ENCODE measurements at regions not wholly inside any gene's neighbourhood (a gene's known extent, or its start where the extent isn't known, plus 50 kb on each side); places are given as distances from the start of the nearest gene placed in this dataset.
A peak's percentile ranks its signal among the peaks of the same experiment; 100 is the strongest.

- Histone ChIP-seq H3K4me3 (ENCODE audit: low read depth, low read length) (no peak overlapping the region), H3K36me3 (ENCODE audit: control insufficient read depth in 2 of 2, insufficient read depth in 1 of 2, low read length in 2 of 2) (no peaks in the 10 kb centered on the region), H3K4me1 (ENCODE audit: control insufficient read depth, insufficient read depth, low read length) (no peaks in the 10 kb centered on the region), H3K27ac (ENCODE audit: extremely low read depth, low read depth, low read length) (no peak overlapping the region), H3K9me3 (ENCODE audit: control insufficient read depth, insufficient read depth, low read depth, low read length) (no peaks in the 10 kb centered on the region)
- ChIA-PET CTCF (interaction anchor here (1.1 kb wide), 1 partner anchor 113 kb away, joined by 4 read pairs; no protein-coding TSS in a partner anchor), POLR2A (no interaction called here)
- TF ChIP-seq ZNF140 (tag by site-specific recombination; IDR thresholded peaks at IDR 0.05), result peak; percentile 69
- TF ChIP-seq ZNF580 (tag by site-specific recombination; IDR thresholded peaks at IDR 0.05), result no peak
These were observed 52.1 kb upstream of the JCAD start for GRCh38 chr10:30111340-30112022.

All from HEK293 (cell line).